ENCODE measurements at regions not wholly inside any gene's neighbourhood (a gene's known extent, or its start where the extent isn't known, plus 50 kb on each side); places are given as distances from the start of the nearest gene placed in this dataset.

GRCh38 chr16:79498928-79499327 lies 101.6 kb downstream of the MAF start:
- no peak for DNase-seq
- no peaks in the 10 kb centered on the region for H3K27me3 ChIP-seq (ENCODE audit: control insufficient read depth, insufficient read depth)
- intact Hi-C loops (cut with DNase I) = no loop called here
- no peaks in the 10 kb centered on the region for H3K9me3 ChIP-seq (ENCODE audit: control insufficient read depth, low read length)
- no peak overlapping the region for H3K4me3 ChIP-seq (ENCODE audit: low read length)
- WGBS = 80% methylated on average over 1 of the region's 1 CpG
- H3K27ac ChIP-seq (ENCODE audit: low read length) = no peak overlapping the region
- H3K4me1 ChIP-seq (ENCODE audit: control insufficient read depth, insufficient read depth, low read length) = no peaks in the 10 kb centered on the region
- ATAC-seq = no peak

- Histone ChIP-seq H3K9me3 (ENCODE audit: control insufficient read depth, low read length) (no peaks in the 10 kb centered on the region), H3K4me1 (ENCODE audit: control insufficient read depth, insufficient read depth, low read length) (no peaks in the 10 kb centered on the region), H3K4me3 (ENCODE audit: low read length) (no peak overlapping the region), H3K27ac (ENCODE audit: low read length) (no peak overlapping the region), H3K27me3 (ENCODE audit: control insufficient read depth, insufficient read depth) (no peaks in the 10 kb centered on the region)
- ATAC-seq (no peak), DNase-seq (no peak)
- WGBS = 91% methylated on average over 6 of the region's 6 CpGs
- intact Hi-C loops (cut with DNase I) = no loop called here
These were observed 102.8 kb downstream of the MAF start for GRCh38 chr16:79497606-79498350.

GRCh38 chr16:79493911-79494310 lies 106.6 kb downstream of the MAF start:
- WGBS = 71% methylated on average over 2 of the region's 2 CpGs
- ATAC-seq (no peak), DNase-seq (no peak)
- Histone ChIP-seq H3K27ac (ENCODE audit: low read length) (no peak overlapping the region), H3K27me3 (ENCODE audit: control insufficient read depth, insufficient read depth) (no peaks in the 10 kb centered on the region), H3K4me1 (ENCODE audit: control insufficient read depth, insufficient read depth, low read length) (no peaks in the 10 kb centered on the region), H3K4me3 (ENCODE audit: low read length) (no peak overlapping the region), H3K9me3 (ENCODE audit: control insufficient read depth, low read length) (no peaks in the 10 kb centered on the region)
- intact Hi-C loops (cut with DNase I) = no loop called here

- H3K4me1 ChIP-seq (ENCODE audit: control insufficient read depth, insufficient read depth, low read length) = no peaks in the 10 kb centered on the region
- H3K4me3 ChIP-seq (ENCODE audit: low read length) = no peak overlapping the region
- WGBS = 94% methylated on average over 10 of the region's 10 CpGs
- H3K9me3 ChIP-seq (ENCODE audit: control insufficient read depth, low read length) = no peaks in the 10 kb centered on the region
- intact Hi-C loops (cut with DNase I) = no loop called here
- no peak for ATAC-seq
- DNase-seq = no peak
- no peaks in the 10 kb centered on the region for H3K27me3 ChIP-seq (ENCODE audit: control insufficient read depth, insufficient read depth)
- H3K27ac ChIP-seq (ENCODE audit: low read length) = no peak overlapping the region
These were observed 108.5 kb downstream of the MAF start for GRCh38 chr16:79492036-79492435.

DNA sequence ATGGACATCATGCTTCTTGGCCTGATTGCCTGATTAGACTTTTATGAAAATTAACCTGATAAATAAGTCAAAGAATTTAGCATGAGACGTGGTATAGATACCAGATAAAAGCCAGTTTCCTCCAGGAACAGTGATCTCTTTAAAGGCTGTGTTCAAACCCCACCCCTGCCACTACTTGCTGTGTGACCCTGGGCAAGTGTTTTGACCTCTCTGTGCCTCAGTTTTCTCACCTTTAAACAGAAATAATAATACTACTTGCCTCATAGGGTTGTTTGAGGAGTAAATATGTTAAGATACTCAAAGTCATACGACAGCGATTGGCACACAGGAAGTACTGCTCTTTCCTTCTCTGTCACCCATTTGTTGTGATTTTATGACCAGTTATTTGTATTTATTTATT lies 115.5 kb downstream of the MAF start:
- Histone ChIP-seq H3K27ac (ENCODE audit: low read length) (no peak overlapping the region), H3K9me3 (ENCODE audit: control insufficient read depth, low read length) (no peaks in the 10 kb centered on the region), H3K4me1 (ENCODE audit: control insufficient read depth, insufficient read depth, low read length) (no peaks in the 10 kb centered on the region), H3K4me3 (ENCODE audit: low read length) (no peak overlapping the region), H3K27me3 (ENCODE audit: control insufficient read depth, insufficient read depth) (no peaks in the 10 kb centered on the region)
- ATAC-seq (no peak), DNase-seq (no peak)
- WGBS = 78% methylated on average over 3 of the region's 3 CpGs
- intact Hi-C loops (cut with DNase I) = no loop called here

DNA sequence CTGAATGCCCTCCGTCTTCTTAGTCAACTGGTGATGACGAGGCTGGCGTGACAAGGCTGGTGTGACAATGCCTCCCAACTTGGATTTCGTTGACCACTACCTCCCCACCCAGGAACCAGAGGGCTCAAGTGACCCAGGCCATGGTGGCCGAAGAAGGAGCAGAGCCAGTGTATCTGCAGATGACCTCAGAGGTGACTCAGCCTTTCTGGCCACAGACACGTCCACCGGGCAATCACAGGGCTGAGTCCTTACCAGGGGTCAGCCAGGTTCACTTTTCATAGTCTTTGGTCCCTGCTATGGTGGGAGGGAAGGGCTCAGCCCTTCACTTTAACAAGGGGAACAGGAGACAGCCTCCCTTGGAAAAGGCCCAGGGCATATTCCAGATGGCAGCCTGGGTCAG lies 116.3 kb downstream of the MAF start:
- DNase-seq (no peak), ATAC-seq (no peak)
- Histone ChIP-seq H3K4me3 (ENCODE audit: low read length) (no peak overlapping the region), H3K4me1 (ENCODE audit: control insufficient read depth, insufficient read depth, low read length) (no peaks in the 10 kb centered on the region), H3K27ac (ENCODE audit: low read length) (no peak overlapping the region), H3K27me3 (ENCODE audit: control insufficient read depth, insufficient read depth) (no peaks in the 10 kb centered on the region), H3K9me3 (ENCODE audit: control insufficient read depth, low read length) (no peaks in the 10 kb centered on the region)
- WGBS = 89% methylated on average over 7 of the region's 7 CpGs
- intact Hi-C loops (cut with DNase I) = no loop called here

GRCh38 chr16:79483336-79483735 lies 117.2 kb downstream of the MAF start:
- no peaks in the 10 kb centered on the region for H3K27me3 ChIP-seq (ENCODE audit: control insufficient read depth, insufficient read depth)
- intact Hi-C loops (cut with DNase I) = no loop called here
- ATAC-seq (no peak), DNase-seq (no peak)
- H3K9me3 ChIP-seq (ENCODE audit: control insufficient read depth, low read length) = no peaks in the 10 kb centered on the region
- WGBS = 77% methylated on average over 3 of the region's 3 CpGs
- H3K27ac ChIP-seq (ENCODE audit: low read length) = no peak overlapping the region
- H3K4me3 ChIP-seq (ENCODE audit: low read length) = no peak overlapping the region
- H3K4me1 ChIP-seq (ENCODE audit: control insufficient read depth, insufficient read depth, low read length) = no peaks in the 10 kb centered on the region

DNA sequence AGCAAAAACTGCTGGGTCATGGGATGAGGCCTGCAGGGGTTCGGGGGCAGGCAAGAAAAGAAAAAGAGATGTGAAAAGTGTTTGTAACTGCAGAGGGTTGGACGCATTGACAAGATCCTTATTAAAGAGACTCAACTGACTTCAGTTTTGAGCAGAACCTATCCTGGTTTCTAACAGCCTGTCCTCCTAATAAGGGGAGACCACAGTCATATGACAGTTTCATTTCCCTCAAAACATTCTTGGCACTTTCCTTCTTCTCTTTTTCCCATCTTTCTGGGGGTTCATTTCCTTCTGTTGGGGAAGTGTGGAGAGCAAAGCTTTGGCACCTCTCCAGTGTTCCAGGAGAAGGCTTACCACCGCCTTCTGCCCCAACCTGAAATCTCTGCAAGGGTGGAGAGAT lies 118.5 kb downstream of the MAF start:
- no peak overlapping the region for H3K27ac ChIP-seq (ENCODE audit: low read length)
- ATAC-seq (peak; percentile 43 to 52), DNase-seq (no peak)
- no peaks in the 10 kb centered on the region for H3K9me3 ChIP-seq (ENCODE audit: control insufficient read depth, low read length)
- H3K4me3 ChIP-seq (ENCODE audit: low read length) = no peak overlapping the region
- H3K4me1 ChIP-seq (ENCODE audit: control insufficient read depth, insufficient read depth, low read length) = no peaks in the 10 kb centered on the region
- WGBS = 54% methylated on average over 3 of the region's 3 CpGs
- no peaks in the 10 kb centered on the region for H3K27me3 ChIP-seq (ENCODE audit: control insufficient read depth, insufficient read depth)
- intact Hi-C loops (cut with DNase I) = no loop called here

DNA sequence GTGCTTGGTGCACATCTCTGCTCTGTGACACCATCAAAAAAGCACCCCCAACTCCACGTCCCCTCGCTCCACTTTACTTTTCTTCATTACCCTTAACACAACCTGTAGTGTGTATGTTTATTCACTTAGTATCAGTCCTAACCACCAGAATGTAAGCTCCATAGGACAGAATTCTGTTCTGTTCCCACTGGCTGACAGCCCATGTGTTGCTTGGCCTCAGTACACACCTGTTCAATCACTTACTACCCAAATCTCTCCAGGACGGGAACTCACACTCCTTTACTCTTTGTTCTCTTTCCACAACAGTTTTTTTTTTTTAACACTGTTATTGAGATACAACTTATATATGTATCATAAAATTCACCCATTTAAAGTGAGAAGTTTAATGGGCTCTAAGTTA lies 119.6 kb downstream of the MAF start:
- H3K27me3 ChIP-seq (ENCODE audit: control insufficient read depth, insufficient read depth) = no peaks in the 10 kb centered on the region
- no peaks in the 10 kb centered on the region for H3K4me1 ChIP-seq (ENCODE audit: control insufficient read depth, insufficient read depth, low read length)
- intact Hi-C loops (cut with DNase I) = no loop called here
- DNase-seq (no peak), ATAC-seq (no peak)
- 89% methylated on average over 3 of the region's 3 CpGs for WGBS
- no peak overlapping the region for H3K4me3 ChIP-seq (ENCODE audit: low read length)
- H3K27ac ChIP-seq (ENCODE audit: low read length) = no peak overlapping the region
- no peaks in the 10 kb centered on the region for H3K9me3 ChIP-seq (ENCODE audit: control insufficient read depth, low read length)

DNA sequence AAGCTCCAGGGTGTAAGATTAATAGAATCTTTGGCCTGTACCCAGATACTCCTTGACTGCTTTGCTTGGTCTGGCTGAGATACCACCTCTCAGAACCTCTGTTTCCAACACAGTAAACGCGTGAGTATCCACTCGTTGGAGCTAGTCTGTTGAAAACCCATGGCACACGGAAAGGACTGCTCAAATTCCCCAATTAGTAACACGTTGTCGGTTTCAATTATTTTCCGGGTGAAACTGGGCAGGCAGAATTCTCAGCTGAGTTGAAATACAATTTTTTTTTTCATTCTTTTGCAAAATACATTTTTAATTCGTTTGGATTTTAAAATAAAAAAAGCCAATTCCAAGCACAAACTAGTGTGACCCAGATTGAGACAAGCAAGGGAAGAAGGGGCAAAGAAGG lies 120.5 kb downstream of the MAF start:
- ATAC-seq (no peak), DNase-seq (no peak)
- Histone ChIP-seq H3K27me3 (ENCODE audit: control insufficient read depth, insufficient read depth) (no peaks in the 10 kb centered on the region), H3K9me3 (ENCODE audit: control insufficient read depth, low read length) (no peaks in the 10 kb centered on the region), H3K4me3 (ENCODE audit: low read length) (no peak overlapping the region), H3K4me1 (ENCODE audit: control insufficient read depth, insufficient read depth, low read length) (no peaks in the 10 kb centered on the region), H3K27ac (ENCODE audit: low read length) (no peak overlapping the region)
- intact Hi-C loops (cut with DNase I) = no loop called here
- 63% methylated on average over 8 of the region's 8 CpGs for WGBS

GRCh38 chr16:79476580-79476979 lies 124.0 kb downstream of the MAF start:
- Histone ChIP-seq H3K4me3 (ENCODE audit: low read length) (no peak overlapping the region), H3K27ac (ENCODE audit: low read length) (no peak overlapping the region), H3K4me1 (ENCODE audit: control insufficient read depth, insufficient read depth, low read length) (no peaks in the 10 kb centered on the region), H3K27me3 (ENCODE audit: control insufficient read depth, insufficient read depth) (no peaks in the 10 kb centered on the region), H3K9me3 (ENCODE audit: control insufficient read depth, low read length) (no peaks in the 10 kb centered on the region)
- intact Hi-C loops (cut with DNase I) = no loop called here
- WGBS = 94% methylated on average over 5 of the region's 5 CpGs
- DNase-seq = no peak
- no peak for ATAC-seq

- H3K4me1 ChIP-seq (ENCODE audit: control insufficient read depth, insufficient read depth, low read length) = peaks cover 2% of the 10 kb centered on the region
- H3K9me3 ChIP-seq (ENCODE audit: control insufficient read depth, low read length) = no peaks in the 10 kb centered on the region
- no peak overlapping the region for H3K27ac ChIP-seq (ENCODE audit: low read length)
- intact Hi-C loops (cut with DNase I) = no loop called here
- DNase-seq (no peak), ATAC-seq (no peak)
- H3K4me3 ChIP-seq (ENCODE audit: low read length) = no peak overlapping the region
- 91% methylated on average over 4 of the region's 4 CpGs for WGBS
- H3K27me3 ChIP-seq (ENCODE audit: control insufficient read depth, insufficient read depth) = no peaks in the 10 kb centered on the region
These were observed 124.7 kb downstream of the MAF start for GRCh38 chr16:79475841-79476240.

All from right cardiac atrium (tissue), 5 donors.